ENCODE measurements at regions not wholly inside any gene's neighbourhood (a gene's known extent, or its start where the extent isn't known, plus 50 kb on each side); places are given as distances from the start of the nearest gene placed in this dataset.

DNA sequence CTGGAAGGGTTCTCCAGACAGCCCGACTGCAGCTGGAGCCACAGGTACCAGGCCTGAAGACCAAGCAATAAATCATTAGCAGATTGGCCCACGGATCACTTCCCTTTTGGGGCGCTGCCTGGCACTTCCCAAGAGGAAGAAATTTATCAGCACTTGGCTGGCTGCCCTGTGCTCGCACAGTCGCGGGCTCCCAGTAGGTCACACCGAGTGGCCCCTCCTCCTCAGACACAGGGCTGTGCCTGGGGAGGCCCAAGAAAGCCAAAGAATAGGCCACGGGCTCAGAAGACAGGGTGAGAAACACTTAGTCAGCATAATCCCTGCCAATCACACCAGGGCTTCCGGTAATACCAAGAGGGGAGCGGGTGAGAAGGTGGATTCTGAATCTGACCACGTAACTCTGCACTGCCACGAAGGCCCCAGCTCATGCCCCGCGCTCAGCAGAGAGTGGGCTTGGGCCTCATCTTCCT is 115.7 kb upstream of the MSX2 start:
- no peak overlapping the region for H3K27ac ChIP-seq (replicated peaks)
- no peak overlapping the region for H3K4me3 ChIP-seq (replicated peaks; ENCODE audit: insufficient read depth, low read length)
- no peaks in the 10 kb centered on the region for H3K27me3 ChIP-seq (ENCODE audit: insufficient read depth, poor library complexity, severe bottlenecking)
- DNase-seq (ENCODE audit: low read depth in 1 of 2, low spot score in 1 of 2): peak; percentile 14 to 32
- TF ChIP-seq POLR2AphosphoS5 (IDR thresholded peaks at IDR 0.05; ENCODE audit: low read depth) (no peak), SPI1 (IDR thresholded peaks at IDR 0.05; ENCODE audit: borderline replicate concordance, low read depth) (no peak; the same call in 1 of the 2 replicates), GABPA (IDR thresholded peaks at IDR 0.05; ENCODE audit: low read depth) (no peak)
- TF ChIP-seq, protein P1, sequence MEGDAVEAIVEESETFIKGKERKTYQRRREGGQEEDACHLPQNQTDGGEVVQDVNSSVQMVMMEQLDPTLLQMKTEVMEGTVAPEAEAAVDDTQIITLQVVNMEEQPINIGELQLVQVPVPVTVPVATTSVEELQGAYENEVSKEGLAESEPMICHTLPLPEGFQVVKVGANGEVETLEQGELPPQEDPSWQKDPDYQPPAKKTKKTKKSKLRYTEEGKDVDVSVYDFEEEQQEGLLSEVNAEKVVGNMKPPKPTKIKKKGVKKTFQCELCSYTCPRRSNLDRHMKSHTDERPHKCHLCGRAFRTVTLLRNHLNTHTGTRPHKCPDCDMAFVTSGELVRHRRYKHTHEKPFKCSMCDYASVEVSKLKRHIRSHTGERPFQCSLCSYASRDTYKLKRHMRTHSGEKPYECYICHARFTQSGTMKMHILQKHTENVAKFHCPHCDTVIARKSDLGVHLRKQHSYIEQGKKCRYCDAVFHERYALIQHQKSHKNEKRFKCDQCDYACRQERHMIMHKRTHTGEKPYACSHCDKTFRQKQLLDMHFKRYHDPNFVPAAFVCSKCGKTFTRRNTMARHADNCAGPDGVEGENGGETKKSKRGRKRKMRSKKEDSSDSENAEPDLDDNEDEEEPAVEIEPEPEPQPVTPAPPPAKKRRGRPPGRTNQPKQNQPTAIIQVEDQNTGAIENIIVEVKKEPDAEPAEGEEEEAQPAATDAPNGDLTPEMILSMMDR (IDR thresholded peaks at IDR 0.05; ENCODE audit: insufficient read depth, low read length): no peak
- TF ChIP-seq, protein P2, sequence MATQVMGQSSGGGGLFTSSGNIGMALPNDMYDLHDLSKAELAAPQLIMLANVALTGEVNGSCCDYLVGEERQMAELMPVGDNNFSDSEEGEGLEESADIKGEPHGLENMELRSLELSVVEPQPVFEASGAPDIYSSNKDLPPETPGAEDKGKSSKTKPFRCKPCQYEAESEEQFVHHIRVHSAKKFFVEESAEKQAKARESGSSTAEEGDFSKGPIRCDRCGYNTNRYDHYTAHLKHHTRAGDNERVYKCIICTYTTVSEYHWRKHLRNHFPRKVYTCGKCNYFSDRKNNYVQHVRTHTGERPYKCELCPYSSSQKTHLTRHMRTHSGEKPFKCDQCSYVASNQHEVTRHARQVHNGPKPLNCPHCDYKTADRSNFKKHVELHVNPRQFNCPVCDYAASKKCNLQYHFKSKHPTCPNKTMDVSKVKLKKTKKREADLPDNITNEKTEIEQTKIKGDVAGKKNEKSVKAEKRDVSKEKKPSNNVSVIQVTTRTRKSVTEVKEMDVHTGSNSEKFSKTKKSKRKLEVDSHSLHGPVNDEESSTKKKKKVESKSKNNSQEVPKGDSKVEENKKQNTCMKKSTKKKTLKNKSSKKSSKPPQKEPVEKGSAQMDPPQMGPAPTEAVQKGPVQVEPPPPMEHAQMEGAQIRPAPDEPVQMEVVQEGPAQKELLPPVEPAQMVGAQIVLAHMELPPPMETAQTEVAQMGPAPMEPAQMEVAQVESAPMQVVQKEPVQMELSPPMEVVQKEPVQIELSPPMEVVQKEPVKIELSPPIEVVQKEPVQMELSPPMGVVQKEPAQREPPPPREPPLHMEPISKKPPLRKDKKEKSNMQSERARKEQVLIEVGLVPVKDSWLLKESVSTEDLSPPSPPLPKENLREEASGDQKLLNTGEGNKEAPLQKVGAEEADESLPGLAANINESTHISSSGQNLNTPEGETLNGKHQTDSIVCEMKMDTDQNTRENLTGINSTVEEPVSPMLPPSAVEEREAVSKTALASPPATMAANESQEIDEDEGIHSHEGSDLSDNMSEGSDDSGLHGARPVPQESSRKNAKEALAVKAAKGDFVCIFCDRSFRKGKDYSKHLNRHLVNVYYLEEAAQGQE (IDR thresholded peaks at IDR 0.05; ENCODE audit: insufficient replicate concordance, low read depth): no peak

DNA sequence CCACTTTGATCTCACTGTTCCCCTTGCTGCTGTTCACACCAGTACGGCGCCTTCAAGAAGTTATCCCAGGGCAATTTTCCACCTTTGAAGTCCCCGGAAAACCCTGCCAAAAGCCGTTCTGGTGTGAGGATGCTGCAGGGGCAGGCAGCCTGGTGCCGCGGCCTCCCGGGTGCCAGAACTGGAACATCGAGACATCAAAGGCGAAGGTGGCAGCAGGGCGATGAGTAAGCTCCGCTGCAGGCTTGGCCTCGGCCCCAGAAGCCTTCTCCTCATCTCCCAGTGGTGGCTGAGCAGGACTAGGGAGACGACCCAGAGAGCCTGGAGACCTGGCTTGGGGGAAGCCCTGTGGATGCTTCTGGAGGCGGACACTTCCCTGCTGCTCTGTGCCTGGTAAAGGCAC is 115.3 kb upstream of the MSX2 start:
- no peak for DNase-seq (ENCODE audit: low read depth in 1 of 2, low spot score in 1 of 2)
- Histone ChIP-seq H3K27me3 (ENCODE audit: insufficient read depth, poor library complexity, severe bottlenecking) (no peaks in the 10 kb centered on the region), H3K4me3 (replicated peaks; ENCODE audit: insufficient read depth, low read length) (no peak overlapping the region), H3K27ac (replicated peaks) (no peak overlapping the region)
- TF ChIP-seq SPI1 (IDR thresholded peaks at IDR 0.05; ENCODE audit: borderline replicate concordance, low read depth) (no peak), POLR2AphosphoS5 (IDR thresholded peaks at IDR 0.05; ENCODE audit: low read depth) (no peak), GABPA (IDR thresholded peaks at IDR 0.05; ENCODE audit: low read depth) (no peak)
- TF ChIP-seq, protein P1 (IDR thresholded peaks at IDR 0.05; ENCODE audit: insufficient read depth, low read length): no peak
- TF ChIP-seq, protein P2 (IDR thresholded peaks at IDR 0.05; ENCODE audit: insufficient replicate concordance, low read depth): no peak

DNA sequence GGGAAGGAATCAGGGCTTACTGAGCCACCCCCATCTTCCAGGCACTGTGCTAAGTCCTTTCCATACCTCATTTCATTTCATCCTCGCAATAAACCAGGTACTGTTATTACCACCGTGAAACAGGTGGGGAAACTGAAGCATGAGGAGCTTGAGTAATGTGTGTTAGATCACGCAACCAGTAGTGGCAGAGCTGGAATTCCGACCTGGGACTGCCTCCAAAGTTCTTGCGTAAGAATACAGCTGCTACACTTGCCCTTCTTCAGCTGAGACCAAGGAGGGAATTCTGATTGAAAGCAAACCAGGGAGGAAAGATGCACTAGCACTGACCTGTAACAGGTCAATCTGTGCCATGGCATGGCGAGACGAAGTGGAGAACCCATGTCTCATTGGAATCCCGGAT is 113.4 kb upstream of the MSX2 start:
- TF ChIP-seq, protein P1 (IDR thresholded peaks at IDR 0.05; ENCODE audit: insufficient read depth, low read length): no peak
- TF ChIP-seq, protein P2 (IDR thresholded peaks at IDR 0.05; ENCODE audit: insufficient replicate concordance, low read depth): no peak
- Histone ChIP-seq H3K27ac (replicated peaks) (no peak overlapping the region), H3K27me3 (ENCODE audit: insufficient read depth, poor library complexity, severe bottlenecking) (no peaks in the 10 kb centered on the region), H3K4me3 (replicated peaks; ENCODE audit: insufficient read depth, low read length) (no peak overlapping the region)
- no peak for DNase-seq (ENCODE audit: low read depth in 1 of 2, low spot score in 1 of 2)
